ENCODE measurements at regions not wholly inside any gene's neighbourhood (a gene's known extent, or its start where the extent isn't known, plus 50 kb on each side); places are given as distances from the start of the nearest gene placed in this dataset.

- no peak for TF ChIP-seq CTCF (IDR thresholded peaks at IDR 0.05)
- TF ChIP-seq POLR2A (IDR thresholded peaks at IDR 0.05) = no peak
- 43 to 47% methylated on average over 1 of the region's 1 CpG for WGBS, 2 donors
- H3K4me3 ChIP-seq (ENCODE audit: low read depth, poor library complexity, severe bottlenecking) = no peak overlapping the region
- intact Hi-C loops (cut with DNase I; ENCODE audit: low total_unique reads) = no loop called here
- no peak for DNase-seq (ENCODE audit: low spot score in 2 of 2)
These were observed 136.5 kb downstream of the SPATA18 start for GRCh38 chr4:52187603-52188002.

GRCh38 chr4:52192001-52192400 is 140.9 kb downstream of the SPATA18 start:
- no peak overlapping the region for H3K4me3 ChIP-seq (ENCODE audit: low read depth, poor library complexity, severe bottlenecking)
- 59 to 61% methylated on average over 2 of the region's 2 CpGs for WGBS, 2 donors
- TF ChIP-seq POLR2A (IDR thresholded peaks at IDR 0.05) (no peak), CTCF (IDR thresholded peaks at IDR 0.05) (no peak)
- no peak for DNase-seq (ENCODE audit: low spot score in 2 of 2)
- intact Hi-C loops (cut with DNase I; ENCODE audit: low total_unique reads) = no loop called here

GRCh38 chr4:52192721-52193135 is 141.6 kb downstream of the SPATA18 start:
- TF ChIP-seq CTCF (IDR thresholded peaks at IDR 0.05) (no peak), POLR2A (IDR thresholded peaks at IDR 0.05) (no peak)

GRCh38 chr4:52195869-52196268 is 144.8 kb downstream of the SPATA18 start:
- DNase-seq (ENCODE audit: low spot score in 2 of 2) = no peak
- no peak overlapping the region for H3K4me3 ChIP-seq (ENCODE audit: low read depth, poor library complexity, severe bottlenecking)
- intact Hi-C loops (cut with DNase I; ENCODE audit: low total_unique reads) = no loop called here
- 60 to 66% methylated on average over 5 of the region's 5 CpGs for WGBS, 2 donors
- TF ChIP-seq CTCF (IDR thresholded peaks at IDR 0.05) = no peak

More at GRCh38 chr4:52192721-52193135, 141.6 kb downstream of the SPATA18 start:
- H3K4me3 ChIP-seq (ENCODE audit: low read depth, poor library complexity, severe bottlenecking) = no peak overlapping the region
- 21 to 40% methylated on average over 5 to 6 of the region's 6 CpGs for WGBS, 2 donors
- intact Hi-C loops (cut with DNase I; ENCODE audit: low total_unique reads) = no loop called here
- no peak for DNase-seq (ENCODE audit: low spot score in 2 of 2)

GRCh38 chr4:52196606-52197130 is 145.6 kb downstream of the SPATA18 start:
- H3K4me3 ChIP-seq (ENCODE audit: low read depth, poor library complexity, severe bottlenecking) = no peak overlapping the region
- TF ChIP-seq POLR2A (IDR thresholded peaks at IDR 0.05) (no peak), CTCF (IDR thresholded peaks at IDR 0.05) (no peak)
- WGBS, 2 donors = 64 to 77% methylated on average over 1 of the region's 1 CpG
- no peak for DNase-seq (ENCODE audit: low spot score in 2 of 2)
- intact Hi-C loops (cut with DNase I; ENCODE audit: low total_unique reads) = no loop called here

GRCh38 chr4:52197306-52197705 is 146.2 kb downstream of the SPATA18 start:
- intact Hi-C loops (cut with DNase I; ENCODE audit: low total_unique reads) = no loop called here
- 58 to 66% methylated on average over 2 of the region's 2 CpGs for WGBS, 2 donors
- DNase-seq (ENCODE audit: low spot score in 2 of 2) = no peak
- no peak overlapping the region for H3K4me3 ChIP-seq (ENCODE audit: low read depth, poor library complexity, severe bottlenecking)
- TF ChIP-seq POLR2A (IDR thresholded peaks at IDR 0.05) (no peak), CTCF (IDR thresholded peaks at IDR 0.05) (no peak)
